ENCODE measurements at regions not wholly inside any gene's neighbourhood (a gene's known extent, or its start where the extent isn't known, plus 50 kb on each side); places are given as distances from the start of the nearest gene placed in this dataset.
"Not testable (repeated sequence)": the region's sequence is repeated elsewhere in the genome, so short reads cannot be mapped to it uniquely, and the experiment has no call there.

DNA sequence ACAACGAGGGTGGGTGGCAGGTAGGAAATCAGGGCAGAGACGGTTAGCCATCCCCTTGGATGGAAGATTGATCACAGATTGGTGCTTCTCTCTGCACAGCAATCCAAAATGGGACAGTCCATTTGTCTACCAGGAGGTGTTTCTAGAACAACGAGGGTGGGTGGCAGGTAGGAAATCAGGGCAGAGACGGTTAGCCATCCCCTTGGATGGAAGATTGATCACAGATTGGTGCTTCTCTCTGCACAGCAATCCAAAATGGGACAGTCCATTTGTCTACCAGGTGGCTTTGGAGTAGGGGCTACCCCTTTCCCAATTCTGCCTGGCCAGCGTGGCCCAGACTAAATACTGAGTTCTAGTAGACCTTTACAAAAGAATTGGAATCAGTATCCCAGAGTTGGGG, 452.3 kb downstream of the CD83 start:
- TF ChIP-seq EP300 (IDR thresholded peaks at IDR 0.05; ENCODE audit: borderline replicate concordance in 1 of 2, control insufficient read depth in 1 of 2, low read depth in 2 of 2, low read length in 2 of 2); CREM (IDR thresholded peaks at IDR 0.05; ENCODE audit: low read depth); POLR2AphosphoS5 (IDR thresholded peaks at IDR 0.05; ENCODE audit: low read length); USF2 (IDR thresholded peaks at IDR 0.05; ENCODE audit: borderline replicate concordance, low read depth, low read length); CHD2 (IDR thresholded peaks at IDR 0.05; ENCODE audit: borderline replicate concordance, low read depth, low read length); EED (IDR thresholded peaks at IDR 0.05; ENCODE audit: low read depth); PAX5 (IDR thresholded peaks at IDR 0.05; ENCODE audit: borderline replicate concordance, low read depth, low read length): not testable (repeated sequence)
- TF ChIP-seq, protein P1, sequence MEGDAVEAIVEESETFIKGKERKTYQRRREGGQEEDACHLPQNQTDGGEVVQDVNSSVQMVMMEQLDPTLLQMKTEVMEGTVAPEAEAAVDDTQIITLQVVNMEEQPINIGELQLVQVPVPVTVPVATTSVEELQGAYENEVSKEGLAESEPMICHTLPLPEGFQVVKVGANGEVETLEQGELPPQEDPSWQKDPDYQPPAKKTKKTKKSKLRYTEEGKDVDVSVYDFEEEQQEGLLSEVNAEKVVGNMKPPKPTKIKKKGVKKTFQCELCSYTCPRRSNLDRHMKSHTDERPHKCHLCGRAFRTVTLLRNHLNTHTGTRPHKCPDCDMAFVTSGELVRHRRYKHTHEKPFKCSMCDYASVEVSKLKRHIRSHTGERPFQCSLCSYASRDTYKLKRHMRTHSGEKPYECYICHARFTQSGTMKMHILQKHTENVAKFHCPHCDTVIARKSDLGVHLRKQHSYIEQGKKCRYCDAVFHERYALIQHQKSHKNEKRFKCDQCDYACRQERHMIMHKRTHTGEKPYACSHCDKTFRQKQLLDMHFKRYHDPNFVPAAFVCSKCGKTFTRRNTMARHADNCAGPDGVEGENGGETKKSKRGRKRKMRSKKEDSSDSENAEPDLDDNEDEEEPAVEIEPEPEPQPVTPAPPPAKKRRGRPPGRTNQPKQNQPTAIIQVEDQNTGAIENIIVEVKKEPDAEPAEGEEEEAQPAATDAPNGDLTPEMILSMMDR (IDR thresholded peaks at IDR 0.05 in 2 of 3, conservative IDR thresholded peaks at IDR 0.05 in 1 of 3; ENCODE audit: control insufficient read depth in 2 of 3, extremely low read depth in 1 of 3, insufficient read depth in 1 of 3, low read depth in 3 of 3, low read length in 3 of 3): not testable (repeated sequence)

All from GM12878 (cell line).